Right cardiac atrium (tissue), 5 donors: ENCODE measurements at regions not wholly inside any gene's neighbourhood (a gene's known extent, or its start where the extent isn't known, plus 50 kb on each side); places are given as distances from the start of the nearest gene placed in this dataset.
A peak's percentile ranks its signal among the peaks of the same experiment; 100 is the strongest.
"Not testable (repeated sequence)": the region's sequence is repeated elsewhere in the genome, so short reads cannot be mapped to it uniquely, and the experiment has no call there.

Source experiments
- ATAC-seq, 2 donors: fragments of 200-7000 bp; cut with Tn5 transposase; one replicate each; pipeline versions ENCODE4 v1.8.0 to v1.9.1; 2020; ENCODE audit warnings: moderate library complexity in 2 of 2, mild to moderate bottlenecking in 1 of 2
- DNase-seq, 3 donors: peaks; one replicate each; pipeline ENCODE4 v3.0.0-alpha.2; 2020
- H3K27ac ChIP-seq: one replicate; pipeline ENCODE4 v1.5.1; 2013; ENCODE audit warnings: mild to moderate bottlenecking, low read length, control low read depth, moderate library complexity
- H3K27me3 ChIP-seq: one replicate; pipeline ENCODE4 v1.6.1; 2013; ENCODE audit not compliant: control insufficient read depth, insufficient read depth
- H3K4me1 ChIP-seq: one replicate; pipeline ENCODE4 v1.6.1; 2013; ENCODE audit warnings: low read length; ENCODE audit not compliant: control insufficient read depth, insufficient read depth
- H3K4me3 ChIP-seq: one replicate; pipeline ENCODE4 v1.5.1; 2013; ENCODE audit warnings: low read length, control low read depth
- H3K9me3 ChIP-seq: one replicate; pipeline ENCODE4 v1.6.1; 2013; ENCODE audit warnings: low read length; ENCODE audit not compliant: control insufficient read depth
- WGBS: extraction: QIAGEN DNeasy Blood & Tissue Kit; methylation state at CpG from one replicate; pipeline ENCODE4 v1.1.7; 2013; 5-methylcytosine and 5-hydroxymethylcytosine counted together
- intact Hi-C, 4 donors: fragments of 100-400 bp; cut with DNase I; formaldehyde crosslinking; loops; one replicate each; pipeline versions ENCODE4 v1.11.0 to v1.14.0; 2022 to 2023
- donor health status: healthy with polysubstance abuse.
- donor health status: DM: no; HTN: yes; CAD: no.
- donor health status: DM: no; HTN: no; CAD: no.
- donor health status: DM: no; HTN: yes; CAD: no; lungs with severe emphysema.
- donor health status: DM: yes; HTN: yes; CAD: no.

DNA sequence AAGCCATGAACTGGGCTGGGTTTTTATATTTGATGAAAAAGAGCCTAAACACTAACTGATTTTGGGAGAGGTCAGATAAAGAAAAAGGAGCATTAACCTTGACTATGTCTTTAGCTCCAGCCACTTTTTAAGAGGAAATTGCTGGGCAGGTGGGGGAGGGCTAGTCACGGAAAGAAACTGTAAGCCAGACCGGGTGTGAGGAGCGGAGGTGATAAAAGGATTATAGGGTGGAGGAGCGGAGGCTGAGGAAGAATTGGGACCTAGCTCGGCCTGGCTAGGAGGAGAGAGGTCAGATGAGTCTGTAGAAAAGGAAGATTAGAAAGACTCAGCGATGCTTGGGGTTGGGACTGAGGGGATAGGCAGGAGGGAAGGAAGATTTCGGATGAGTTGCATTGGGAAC lies 117.5 kb upstream of the INTU start:
- H3K27me3 ChIP-seq, H3K27ac ChIP-seq, DNase-seq, H3K4me1 ChIP-seq, intact Hi-C loops, H3K4me3 ChIP-seq, ATAC-seq, H3K9me3 ChIP-seq: not testable (repeated sequence)
- 80% methylated on average over 7 of the region's 7 CpGs for WGBS

DNA sequence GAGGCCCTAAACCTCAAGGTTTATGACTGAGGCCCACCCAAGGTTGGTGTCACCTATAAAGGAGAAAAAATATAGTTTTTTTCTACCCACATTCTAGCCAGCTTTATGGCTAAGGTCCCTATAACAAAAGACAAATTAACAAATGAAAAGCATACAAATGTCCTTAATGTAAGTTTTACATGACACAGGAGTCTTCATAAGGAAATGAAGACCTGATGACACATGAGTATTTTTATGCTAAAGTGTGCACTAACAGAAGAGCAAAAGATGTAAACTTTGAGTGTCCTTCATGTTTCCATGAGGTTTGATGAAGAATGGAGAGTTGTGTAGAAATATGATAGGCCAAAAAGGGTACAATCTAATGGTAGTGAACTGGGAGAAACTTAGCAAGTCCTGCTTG lies 114.7 kb upstream of the INTU start:
- Histone ChIP-seq H3K4me1 (no peaks in the 10 kb centered on the region), H3K27ac (no peak overlapping the region), H3K4me3 (no peak overlapping the region), H3K27me3 (no peaks in the 10 kb centered on the region), H3K9me3 (no peaks in the 10 kb centered on the region)
- intact Hi-C loops = no loop called here
- no peak for DNase-seq
- ATAC-seq = no peak

DNA sequence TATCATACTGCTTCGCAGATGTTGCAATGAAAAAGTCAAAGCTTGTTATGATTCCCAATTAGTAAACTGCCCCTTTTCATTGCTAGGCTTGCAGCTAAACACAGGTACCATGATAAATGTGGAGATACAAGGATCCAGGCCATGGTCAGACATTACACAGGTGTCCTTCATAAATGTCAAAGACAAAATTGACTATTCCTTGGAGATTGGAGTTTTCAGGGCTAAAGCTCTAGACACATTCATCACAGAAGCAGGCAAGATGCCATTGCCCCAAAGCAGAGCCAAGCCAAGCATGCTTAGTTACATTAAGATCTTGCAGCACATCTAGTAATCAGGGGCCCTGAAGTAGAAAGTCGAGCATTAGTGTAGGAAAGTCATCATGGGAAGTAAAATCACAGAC lies 111.3 kb upstream of the INTU start:
- peak; percentile 28 to 80 (median 63) for DNase-seq
- Histone ChIP-seq H3K27me3 (no peaks in the 10 kb centered on the region), H3K4me3 (no peak overlapping the region), H3K4me1 (no peaks in the 10 kb centered on the region), H3K9me3 (no peaks in the 10 kb centered on the region), H3K27ac (no peak overlapping the region)
- intact Hi-C loops = no loop called here
- ATAC-seq = no peak
- 66% methylated on average over 2 of the region's 2 CpGs for WGBS

DNA sequence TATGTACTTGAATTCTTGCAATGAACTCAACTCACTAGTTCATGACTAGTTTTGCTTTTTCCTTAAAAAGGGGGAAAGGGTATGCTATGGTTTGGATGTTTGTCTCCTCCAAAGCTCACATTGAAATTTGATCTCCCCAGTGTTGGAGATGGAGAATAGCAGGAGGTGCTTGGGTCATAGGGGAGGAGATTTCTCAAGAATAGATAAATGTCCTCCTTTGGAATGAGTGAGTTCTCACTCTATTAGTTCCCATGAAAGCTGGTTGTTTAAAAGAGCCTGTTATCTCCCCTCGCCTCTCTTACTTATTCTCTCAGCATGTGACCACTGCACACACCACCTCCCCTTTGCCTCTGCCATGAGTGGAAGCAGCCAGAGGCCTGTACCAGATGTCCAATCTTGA lies 109.4 kb upstream of the INTU start:
- H3K4me3 ChIP-seq = no peak overlapping the region
- no peak for ATAC-seq
- no peaks in the 10 kb centered on the region for H3K27me3 ChIP-seq
- no peaks in the 10 kb centered on the region for H3K9me3 ChIP-seq
- intact Hi-C loops = no loop called here
- no peak overlapping the region for H3K27ac ChIP-seq
- H3K4me1 ChIP-seq = peaks cover under 1% of the 10 kb centered on the region
- no peak for DNase-seq
- WGBS = 90% methylated on average over 1 of the region's 1 CpG

DNA sequence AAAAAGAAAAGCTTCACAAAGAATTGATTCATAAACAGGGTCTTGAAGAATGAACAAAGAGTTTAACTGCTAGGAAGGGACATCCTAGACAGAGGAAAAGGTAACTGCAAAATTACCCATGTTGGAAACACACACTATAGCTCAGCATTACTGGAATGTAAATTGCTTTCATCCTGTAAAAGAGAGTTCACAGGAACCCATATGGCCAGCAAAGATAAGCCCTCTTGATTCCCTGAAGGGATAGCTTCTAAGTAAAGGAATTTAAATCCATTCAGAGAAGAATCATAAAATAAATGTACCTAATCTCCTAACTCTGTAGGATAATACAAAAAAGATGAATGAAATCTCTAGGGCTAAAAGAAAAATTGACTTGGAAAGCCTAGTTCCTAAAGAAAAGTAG lies 107.1 kb upstream of the INTU start:
- H3K4me3 ChIP-seq = no peak overlapping the region
- no peak overlapping the region for H3K27ac ChIP-seq
- intact Hi-C loops = no loop called here
- DNase-seq = no peak
- peaks cover 2% of the 10 kb centered on the region for H3K4me1 ChIP-seq
- H3K27me3 ChIP-seq = no peaks in the 10 kb centered on the region
- ATAC-seq = no peak
- H3K9me3 ChIP-seq = no peaks in the 10 kb centered on the region

DNA sequence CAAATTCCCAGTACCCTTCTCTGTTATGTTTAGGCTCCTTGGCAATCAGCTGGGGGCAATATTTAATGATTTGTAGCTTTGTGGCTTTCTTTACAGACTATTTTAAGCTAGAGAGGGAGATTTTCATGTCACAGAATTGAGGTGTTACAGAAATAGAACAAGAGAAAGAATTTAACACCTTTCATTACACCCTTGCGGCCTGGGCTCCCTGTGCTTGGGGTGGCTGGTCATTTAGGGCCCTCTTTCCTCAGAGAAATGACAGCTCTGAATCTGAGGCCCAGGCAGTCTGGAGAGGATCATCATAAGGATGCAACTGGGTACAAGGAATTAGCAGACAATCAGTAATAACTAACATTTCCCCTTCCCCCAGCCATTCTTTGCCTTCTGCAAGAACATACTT lies 104.5 kb upstream of the INTU start:
- H3K27me3 ChIP-seq = no peaks in the 10 kb centered on the region
- H3K27ac ChIP-seq = peak overlapping the region; percentile 37
- no peak for ATAC-seq

DNA sequence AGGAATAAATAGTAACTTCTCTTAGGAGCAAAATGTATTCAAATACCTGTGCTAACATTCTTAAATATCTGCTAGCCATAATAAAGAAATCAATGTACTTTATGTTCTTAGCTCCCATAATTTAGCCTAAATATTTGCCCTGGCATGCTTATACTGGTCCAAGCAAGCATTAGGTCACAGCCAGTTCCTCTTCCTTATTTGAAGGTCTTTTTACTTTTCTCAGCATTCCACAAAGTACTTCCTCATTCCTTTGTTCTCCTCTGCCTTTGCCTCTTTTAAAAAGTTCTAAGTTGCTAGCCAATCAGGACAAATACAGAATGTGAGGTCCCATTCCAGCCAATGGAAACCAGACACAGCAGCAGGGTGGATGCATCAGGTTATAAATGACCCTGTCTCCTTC lies 102.9 kb upstream of the INTU start:
- H3K4me3 ChIP-seq, H3K27me3 ChIP-seq, H3K9me3 ChIP-seq, ATAC-seq, intact Hi-C loops, DNase-seq, H3K4me1 ChIP-seq, H3K27ac ChIP-seq: not testable (repeated sequence)

More for the DNA sequence above, 104.5 kb upstream of the INTU start:
- intact Hi-C loops = no loop called here
- DNase-seq = no peak
- Histone ChIP-seq H3K4me3 (no peak overlapping the region), H3K4me1 (peaks cover 2% of the 10 kb centered on the region), H3K9me3 (no peaks in the 10 kb centered on the region)
- WGBS = 77% methylated on average over 1 of the region's 1 CpG

DNA sequence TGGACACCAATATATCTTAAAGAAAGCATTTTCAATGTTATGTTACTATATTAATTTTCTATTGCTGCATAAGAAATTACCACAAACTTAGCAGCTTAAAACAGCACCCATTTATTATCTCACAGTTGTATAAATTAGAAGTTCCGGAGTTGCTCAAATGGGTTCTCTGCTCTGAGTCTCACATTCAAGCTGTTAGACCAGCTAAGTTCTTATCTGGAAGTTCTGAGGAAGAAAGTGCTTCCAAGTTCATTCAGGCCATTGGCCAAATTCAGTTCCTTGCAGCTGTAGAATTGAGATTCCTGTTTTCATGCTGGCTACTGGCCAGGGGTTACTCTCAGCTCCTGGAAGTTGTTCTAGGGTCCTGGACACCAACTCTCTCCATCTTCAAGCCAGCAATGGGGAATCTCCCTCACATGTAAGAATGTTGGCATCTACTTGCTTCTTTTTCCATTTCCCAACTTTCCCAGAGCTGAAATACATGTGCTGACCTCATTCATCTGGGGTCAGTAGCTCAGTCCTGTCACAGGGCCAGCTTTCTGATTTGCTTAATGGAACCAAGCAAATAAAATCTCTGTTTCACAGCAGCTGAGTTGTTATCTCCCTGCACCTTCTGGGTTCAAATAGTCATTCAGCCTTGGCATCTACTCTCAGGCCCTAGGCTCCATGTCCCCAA lies 99.6 kb upstream of the INTU start:
- ATAC-seq (peak; percentile 98 to 99), DNase-seq (peak; percentile 78 to 85 (median 79))
- WGBS = 16% methylated on average over 1 of the region's 1 CpG
- Histone ChIP-seq H3K27ac (no peak overlapping the region), H3K9me3 (no peaks in the 10 kb centered on the region), H3K4me3 (no peak overlapping the region), H3K4me1 (peaks cover 2% of the 10 kb centered on the region), H3K27me3 (no peaks in the 10 kb centered on the region)
- intact Hi-C loops = no loop called here

DNA sequence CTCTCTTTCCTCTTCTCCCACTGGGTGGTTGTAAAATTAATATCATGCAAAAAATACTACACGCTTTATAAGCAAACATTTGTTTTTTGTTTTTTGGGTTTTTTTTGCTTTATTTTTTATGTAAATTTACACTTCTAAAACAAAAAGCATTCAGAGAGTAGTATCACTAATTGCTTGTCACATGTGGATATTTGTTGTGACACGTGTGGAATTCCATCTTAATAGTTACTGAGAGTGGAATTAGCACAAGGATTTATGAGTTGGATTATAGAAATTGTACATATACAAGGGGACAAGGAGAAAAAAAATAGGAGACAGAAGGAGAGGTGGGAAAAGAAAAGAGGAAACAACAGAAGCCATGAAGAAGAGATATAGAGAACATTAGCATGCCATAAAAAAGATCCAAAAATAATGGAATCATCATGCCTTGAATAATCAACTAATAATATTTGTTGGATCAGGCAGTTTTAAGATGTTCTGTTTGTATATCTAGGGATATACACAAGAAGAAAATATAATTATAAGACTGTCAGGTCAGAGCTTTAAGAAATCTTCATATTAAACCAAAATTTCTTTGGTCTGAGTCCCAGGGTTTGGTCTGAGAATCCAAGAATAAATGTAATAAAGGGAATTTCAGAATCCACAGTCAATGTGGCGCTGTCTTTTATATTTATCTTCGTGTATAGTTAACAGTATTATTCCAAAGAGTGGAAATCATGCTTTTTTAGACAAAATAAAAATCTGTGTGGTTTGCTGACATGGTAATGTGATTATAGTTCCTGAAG lies 98.5 kb upstream of the INTU start:
- DNase-seq (no peak), ATAC-seq (no peak)
- WGBS = 81% methylated on average over 4 of the region's 4 CpGs
- Histone ChIP-seq H3K27me3 (no peaks in the 10 kb centered on the region), H3K4me1 (no peaks in the 10 kb centered on the region), H3K27ac (no peak overlapping the region), H3K9me3 (no peaks in the 10 kb centered on the region), H3K4me3 (no peak overlapping the region)
- intact Hi-C loops = no loop called here

DNA sequence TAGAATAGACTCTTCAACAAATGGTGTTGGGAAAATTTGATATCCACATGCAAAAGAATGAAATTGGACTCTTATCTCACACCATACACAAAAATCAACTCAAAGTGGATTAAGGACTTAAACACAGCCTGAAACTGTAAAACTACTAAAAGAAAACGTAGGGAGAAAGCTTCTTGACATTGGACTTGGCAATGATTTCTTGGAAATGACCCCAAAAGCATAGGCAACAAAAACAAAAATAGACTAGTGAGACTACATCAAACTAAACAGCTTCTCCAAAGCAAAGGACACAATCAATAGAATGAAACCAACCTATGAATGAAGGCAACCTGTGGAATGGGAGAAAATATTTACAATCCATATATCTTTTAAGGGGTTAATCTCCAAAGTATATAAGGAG lies 94.7 kb upstream of the INTU start:
- no peak overlapping the region for H3K4me3 ChIP-seq
- H3K27me3 ChIP-seq = no peaks in the 10 kb centered on the region
- DNase-seq (no peak), ATAC-seq (no peak)
- 25% methylated on average over 1 of the region's 1 CpG for WGBS
- H3K4me1 ChIP-seq = no peaks in the 10 kb centered on the region
- intact Hi-C loops = no loop called here
- no peak overlapping the region for H3K27ac ChIP-seq
- no peaks in the 10 kb centered on the region for H3K9me3 ChIP-seq

DNA sequence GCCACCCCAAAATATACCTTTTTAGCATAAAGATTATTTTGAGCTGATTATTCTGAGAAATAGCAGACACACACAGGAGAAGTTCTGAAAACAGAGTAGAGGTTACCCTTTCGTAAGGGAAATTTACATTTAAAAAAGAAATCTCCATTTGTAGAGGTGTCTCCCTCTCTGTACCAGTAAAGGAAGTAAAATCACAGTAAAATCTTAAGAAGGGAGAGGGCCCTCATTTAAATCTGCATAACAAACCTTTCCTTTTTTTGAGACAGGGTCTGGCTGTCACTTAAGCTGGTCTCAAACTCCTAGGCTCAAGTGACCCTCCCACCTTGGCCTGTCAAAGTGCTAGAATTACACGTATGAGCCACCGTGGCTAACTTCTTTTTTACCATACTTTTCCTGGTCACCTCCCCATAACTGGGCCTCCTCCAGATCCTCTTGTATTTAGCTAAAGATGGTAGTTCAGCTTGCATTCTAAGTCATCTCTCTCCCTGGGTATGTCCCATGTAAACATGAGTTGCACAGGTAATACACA lies 92.2 kb upstream of the INTU start:
- intact Hi-C loops = no loop called here
- ATAC-seq (no peak), DNase-seq (no peak)
- Histone ChIP-seq H3K27me3 (no peaks in the 10 kb centered on the region), H3K4me3 (no peak overlapping the region), H3K9me3 (no peaks in the 10 kb centered on the region), H3K27ac (no peak overlapping the region), H3K4me1 (no peaks in the 10 kb centered on the region)
- WGBS = 70% methylated on average over 3 of the region's 3 CpGs
